Left renal cortex interstitium (tissue), 4 donors: ENCODE measurements at regions not wholly inside any gene's neighbourhood (a gene's known extent, or its start where the extent isn't known, plus 50 kb on each side); places are given as distances from the start of the nearest gene placed in this dataset.
"Not testable (repeated sequence)": the region's sequence is repeated elsewhere in the genome, so short reads cannot be mapped to it uniquely, and the experiment has no call there.

ENCODE experiments used
- DNase-seq, 4 donors: peaks; one replicate each; pipeline ENCODE4 v3.0.0-alpha.2; 2013; ENCODE audit warnings: low read depth in 4 of 4, low spot score in 2 of 4, missing footprints in 1 of 4

DNA sequence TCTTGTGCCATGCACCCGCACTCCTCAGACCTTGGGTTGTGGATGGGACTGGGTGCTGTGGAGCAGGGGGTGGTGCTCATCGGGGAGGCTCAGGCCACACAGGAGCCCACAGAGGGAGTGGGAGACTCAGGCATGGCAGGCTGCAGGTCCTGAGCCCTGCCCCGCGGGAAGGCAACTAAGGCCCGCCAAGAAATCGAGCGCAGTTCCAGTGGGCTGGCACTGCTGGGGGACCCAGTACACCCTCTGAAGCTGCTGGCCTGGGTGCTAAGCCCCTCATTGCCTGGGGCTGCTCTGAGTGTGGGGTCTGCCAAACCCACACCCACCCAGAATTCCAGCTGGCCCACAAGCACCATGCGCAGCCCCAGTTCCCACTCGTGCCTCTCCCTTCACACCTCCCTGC is 450.5 kb upstream of the FGF16 start:
- no peak for DNase-seq

DNA sequence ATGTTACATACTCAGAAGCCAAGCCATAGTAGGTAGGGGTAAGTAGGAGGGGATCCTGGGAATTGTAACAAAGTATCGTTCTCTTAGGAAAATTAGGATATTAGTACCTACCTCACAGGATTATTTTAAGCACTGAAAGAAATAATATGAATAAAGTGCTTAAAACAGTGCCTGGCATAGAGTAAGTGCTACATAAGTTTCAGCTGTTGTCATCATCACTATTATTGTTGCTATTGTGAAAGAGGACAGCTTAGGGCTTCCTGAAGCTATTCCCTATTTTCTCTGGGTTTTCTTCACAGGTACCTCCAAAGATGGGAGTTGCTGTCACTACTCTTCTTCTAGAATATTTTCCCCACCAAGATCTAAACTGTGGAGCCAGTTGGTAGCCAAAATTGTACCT is 443.7 kb upstream of the FGF16 start:
- no peak for DNase-seq

DNA sequence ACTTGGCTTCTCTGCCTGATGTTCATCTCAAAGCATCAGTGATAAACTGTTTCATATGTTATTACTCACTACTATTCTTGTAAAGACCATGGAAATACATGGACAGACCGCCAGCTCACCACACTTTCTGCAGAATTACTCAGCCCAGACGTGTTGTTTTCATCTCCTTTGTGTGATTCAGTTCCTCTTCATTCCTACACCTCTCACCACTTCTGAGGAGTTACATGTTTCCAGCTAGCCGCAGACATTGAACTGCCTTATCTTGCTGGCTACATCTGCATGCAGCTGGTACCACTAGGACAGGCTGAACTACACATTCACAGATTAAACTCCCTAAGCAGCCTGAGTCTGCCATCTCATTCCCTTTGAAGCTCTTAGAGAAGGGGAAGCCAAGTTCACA is 443.2 kb upstream of the FGF16 start:
- no peak for DNase-seq

DNA sequence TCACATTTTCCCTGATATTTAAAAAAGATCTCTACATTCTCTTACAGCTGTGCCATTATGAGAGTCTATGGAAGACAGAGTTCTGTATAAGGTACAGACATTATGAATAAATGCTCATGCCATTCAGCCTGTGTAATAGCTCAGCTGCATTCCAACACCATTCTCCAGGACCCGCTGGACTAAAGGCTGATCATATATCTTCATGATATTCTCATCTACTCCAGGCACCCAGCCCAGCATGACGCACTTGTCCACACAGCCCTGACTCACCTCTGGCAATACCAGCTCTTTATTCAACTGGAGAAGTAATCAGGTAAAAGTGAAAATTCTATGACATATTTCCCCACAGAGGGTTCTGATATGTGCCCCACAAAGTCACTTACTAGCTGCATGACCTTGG is 437.5 kb upstream of the FGF16 start:
- no peak for DNase-seq

DNA sequence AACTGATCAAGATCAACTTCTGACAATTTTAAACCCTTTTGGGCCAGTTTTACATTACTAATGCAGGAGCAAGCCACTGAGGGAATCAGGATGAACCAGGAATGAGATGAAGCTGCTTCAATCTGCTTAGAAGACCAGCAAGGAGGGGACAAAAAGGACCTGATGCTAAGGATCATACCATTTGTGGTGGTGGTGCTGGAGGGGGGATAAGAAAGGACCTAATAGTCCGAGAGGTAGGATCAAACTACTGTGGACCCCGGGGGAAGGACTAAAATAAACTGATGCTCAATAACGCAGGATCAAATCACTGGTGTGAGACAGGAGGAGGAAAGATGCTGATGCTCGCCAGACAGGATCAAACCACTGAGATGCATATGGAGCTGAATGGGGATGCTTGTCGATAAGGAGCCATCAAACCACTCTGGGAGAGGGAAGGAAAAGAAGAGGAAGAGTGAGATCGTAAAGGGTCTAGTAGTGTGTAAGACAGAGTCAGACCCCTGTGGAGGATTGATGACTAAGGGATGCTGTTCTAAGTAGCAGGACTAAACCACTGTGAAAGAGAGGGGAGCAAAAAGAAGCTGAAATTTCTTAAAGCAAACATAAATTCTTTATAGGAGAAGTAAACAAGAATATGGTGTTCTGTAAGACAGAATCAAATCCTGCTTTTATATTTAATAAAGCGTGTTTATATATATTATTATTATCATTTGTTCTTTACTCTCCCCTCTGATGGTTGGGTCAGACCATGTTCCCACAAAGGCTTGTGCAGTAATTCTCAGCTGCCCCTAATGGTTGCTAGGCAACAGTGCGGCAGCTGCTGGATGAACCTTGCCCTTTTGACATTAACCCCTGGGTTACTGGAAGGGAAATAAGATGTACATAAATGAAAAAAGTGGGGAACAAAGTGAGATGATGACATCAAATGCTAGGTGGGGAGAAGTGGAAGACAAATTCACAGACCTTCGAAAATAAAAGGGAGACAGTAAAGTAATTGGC is 432.5 kb upstream of the FGF16 start:
- DNase-seq = peak in 3 of 4 donors; percentile 9 to 23 (median 10)

DNA sequence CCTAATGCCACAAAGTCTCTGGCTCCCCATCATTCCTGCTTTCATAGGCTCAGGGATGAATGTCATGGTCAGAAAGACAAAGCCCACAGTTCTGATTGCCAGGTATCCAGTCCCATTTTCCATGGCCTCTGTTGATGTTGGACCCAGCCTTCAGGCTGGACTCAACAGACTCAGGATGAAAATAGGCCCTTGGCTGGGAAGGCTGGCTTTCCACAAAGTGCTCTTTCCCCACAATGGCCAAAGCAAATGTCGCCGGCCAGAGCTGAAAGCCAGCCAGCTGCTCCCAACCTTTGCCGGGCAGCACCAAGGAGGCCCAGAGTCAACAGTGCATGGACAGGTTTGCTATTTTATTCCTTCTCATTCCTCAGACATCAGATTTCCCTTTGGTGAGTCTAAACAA is 430.1 kb upstream of the FGF16 start:
- no peak for DNase-seq

DNA sequence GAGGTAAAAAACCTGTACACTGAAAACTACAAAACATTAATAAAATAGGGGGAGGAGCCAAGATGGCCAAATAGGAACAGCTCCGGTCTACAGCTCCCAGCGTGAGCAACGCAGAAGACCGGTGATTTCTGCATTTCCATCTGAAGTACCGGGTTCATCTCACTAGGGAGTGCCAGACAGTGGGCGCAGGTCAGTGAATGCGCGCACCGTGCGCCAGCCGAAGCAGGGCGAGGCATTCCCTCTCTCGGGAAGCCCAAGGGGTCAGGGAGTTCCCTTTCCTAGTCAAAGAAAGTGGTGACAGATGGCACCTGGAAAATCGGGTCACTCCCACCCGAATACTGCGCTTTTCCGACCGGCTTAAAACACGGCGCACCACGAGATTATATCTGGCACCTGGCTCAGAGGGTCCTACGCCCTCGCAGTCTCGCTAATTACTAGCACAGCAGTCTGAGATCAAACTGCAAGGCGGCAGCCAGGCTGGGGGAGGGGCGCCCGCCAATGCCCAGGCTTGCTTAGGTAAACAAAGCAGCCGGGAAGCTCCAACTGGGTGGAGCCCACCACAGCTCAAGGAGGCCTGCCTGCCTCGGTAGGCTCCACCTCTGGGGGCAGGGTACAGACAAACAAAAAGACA is 400.9 kb upstream of the FGF16 start:
- DNase-seq = not testable (repeated sequence)

DNA sequence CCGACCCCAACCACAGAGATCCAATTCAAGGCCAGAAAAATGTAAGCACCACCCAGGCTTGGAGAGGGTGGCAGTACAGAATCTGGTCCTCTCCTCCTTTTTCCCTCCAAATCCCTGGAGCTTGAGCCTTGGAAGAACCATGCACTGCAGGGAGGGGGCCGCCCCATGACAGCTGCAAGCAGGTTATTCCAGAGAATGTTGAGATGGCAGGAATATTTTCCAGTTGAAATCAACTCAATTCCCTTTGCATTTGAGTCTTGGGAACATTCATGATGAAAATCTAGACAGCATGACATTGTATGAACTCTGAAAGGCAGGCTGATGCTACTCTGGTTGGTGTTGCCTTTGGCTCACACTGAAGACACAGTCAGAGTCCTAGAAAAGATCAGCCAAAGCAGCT is 386.6 kb upstream of the FGF16 start:
- DNase-seq = no peak

DNA sequence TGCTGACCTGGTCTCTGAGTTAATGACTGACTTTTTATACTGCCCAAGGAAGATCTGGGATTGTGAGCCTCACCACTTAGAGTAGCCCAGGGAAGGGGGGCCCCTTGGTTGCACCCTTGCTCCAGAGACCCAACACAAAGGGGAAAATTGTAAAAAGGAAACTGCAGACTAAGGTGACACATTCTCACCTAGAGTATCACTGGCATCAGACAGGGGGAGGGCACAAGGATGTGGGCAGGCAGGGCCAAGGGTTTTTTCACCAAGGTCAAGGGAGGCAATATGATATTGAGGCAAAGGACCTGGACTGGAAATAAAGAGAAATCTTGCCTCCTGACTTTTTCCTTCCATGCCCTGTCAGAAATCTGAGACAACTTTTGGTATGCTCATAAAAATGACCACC is 386.2 kb upstream of the FGF16 start:
- DNase-seq = no peak

DNA sequence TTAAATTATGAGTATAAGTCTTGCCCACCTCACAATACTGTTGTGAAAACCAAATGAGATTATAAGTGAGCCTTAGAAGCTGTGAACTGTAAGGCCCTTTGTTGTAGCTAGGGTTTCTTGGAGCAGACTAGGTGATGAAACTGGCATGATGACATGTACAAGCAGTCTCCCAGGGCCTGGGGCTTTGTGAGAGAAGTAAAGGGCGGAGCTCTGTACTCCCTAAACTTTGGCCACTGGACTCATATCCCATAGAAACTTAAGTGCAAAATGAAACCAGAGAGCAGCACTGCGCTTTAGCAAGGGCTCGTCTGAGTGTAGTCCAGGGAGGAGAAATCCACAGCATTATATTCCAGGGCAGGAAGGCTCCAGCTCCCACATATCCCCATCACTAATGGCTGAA is 385.6 kb upstream of the FGF16 start:
- DNase-seq = no peak

DNA sequence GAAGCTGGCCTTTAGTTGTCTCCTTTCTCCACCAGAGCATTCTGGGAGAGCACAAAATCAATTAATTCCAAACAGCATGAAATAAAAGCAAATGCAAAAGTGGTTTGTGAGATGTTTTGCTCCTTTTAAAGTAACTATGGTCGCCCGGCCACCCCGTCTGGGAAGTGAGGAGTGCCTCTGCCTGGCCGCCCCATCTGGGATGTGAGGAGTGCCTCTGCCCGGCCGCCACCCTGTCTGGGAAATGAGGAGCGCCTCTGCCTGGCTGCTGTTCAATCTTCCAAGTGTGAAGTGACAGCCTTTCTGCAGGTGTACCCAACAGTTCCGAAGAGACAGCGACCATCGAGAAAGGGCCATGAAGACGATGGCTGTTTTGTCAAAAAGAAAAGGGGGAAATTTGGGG is 381.3 kb upstream of the FGF16 start:
- no peak for DNase-seq

DNA sequence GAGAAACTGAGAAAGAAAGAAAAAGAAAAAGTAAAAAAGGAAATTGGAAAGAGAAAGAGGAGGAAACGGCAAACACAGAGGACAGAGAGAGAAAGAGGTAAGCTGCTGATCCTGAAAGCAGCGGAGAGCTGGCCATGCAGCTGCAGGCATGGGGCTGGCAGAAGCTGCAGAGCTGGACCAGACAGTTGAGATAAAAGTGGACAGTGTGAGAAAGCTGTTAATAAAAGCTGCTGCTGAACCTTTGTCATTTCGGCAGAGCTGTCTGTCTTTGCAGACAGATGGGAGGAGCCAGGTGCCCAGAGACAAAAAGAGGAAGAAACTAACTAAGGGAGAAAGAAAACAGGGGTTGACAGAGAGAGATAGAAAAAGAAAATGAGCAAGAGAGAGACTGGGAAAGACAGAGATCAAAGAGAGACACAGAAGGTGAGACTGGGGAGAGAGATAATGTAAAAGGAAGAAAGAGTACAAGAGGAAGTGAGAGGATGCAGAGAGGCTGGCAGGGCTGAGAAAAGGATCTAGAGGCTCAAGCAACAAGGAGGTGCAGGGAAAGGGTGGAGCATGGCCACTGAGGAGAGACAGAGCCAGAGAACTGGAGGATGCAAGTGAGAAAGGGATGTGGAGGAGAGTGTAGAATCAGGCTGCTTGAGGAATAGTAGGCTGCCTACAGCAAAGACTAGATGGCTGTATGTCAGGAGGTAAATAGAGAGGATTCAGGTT is 376.8 kb upstream of the FGF16 start:
- DNase-seq = no peak

DNA sequence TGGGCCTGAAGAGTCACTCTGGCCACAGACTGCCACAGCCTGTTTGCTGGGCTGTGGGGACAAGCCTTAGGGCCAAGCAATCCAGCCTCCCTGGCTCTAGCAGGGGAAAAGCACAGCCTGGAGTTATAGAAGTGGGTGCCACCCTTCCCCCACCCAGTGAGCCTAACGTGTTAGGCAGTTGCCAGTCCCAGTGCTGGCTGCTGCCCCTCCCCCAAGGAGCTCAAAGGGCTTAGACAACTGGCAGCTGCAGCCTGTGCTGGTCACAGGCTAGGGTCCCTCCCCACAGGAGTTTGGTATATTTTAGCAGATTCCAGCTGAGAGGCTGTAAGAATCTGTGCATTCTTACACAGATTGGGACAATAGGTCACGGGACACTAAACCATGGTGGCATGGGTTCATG is 370.3 kb upstream of the FGF16 start:
- DNase-seq = no peak

DNA sequence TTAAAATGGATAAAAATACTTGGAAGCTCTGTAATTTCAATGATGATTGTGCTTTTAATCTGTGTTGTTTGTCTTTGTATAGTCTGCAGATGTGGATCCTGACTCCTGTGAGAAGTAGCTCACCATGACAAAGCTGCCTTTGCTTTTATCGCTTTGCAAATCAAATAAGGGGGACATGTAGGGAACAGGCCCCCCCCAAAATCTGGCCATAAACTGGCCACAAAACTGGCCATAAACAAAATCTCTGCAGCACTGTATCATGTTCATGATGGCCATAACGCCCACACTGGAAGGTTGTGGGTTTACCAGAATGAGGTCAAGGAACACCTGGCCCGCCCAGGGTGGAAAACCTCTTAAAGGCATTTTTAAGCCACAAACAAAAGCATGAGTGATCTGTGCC is 366.0 kb upstream of the FGF16 start:
- not testable (repeated sequence) for DNase-seq

DNA sequence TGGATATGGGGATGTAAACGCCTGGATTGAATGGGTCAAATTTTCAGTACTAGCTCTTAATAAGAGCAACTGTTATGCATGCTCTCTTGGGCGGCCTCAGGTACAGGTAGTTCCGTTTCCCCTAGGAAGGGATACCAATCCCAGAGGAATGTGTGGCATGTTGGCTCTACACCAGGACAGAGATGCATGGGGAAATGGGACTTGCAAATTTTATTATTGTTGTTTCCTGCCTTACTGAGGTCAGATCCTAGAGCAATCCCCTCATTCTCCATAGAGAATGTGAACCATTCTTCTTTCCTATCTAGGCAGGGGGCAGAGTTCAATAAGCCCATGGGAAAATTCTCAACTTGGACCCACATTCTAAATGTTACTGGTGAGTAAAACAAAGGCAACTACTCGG is 361.8 kb upstream of the FGF16 start:
- DNase-seq = no peak

DNA sequence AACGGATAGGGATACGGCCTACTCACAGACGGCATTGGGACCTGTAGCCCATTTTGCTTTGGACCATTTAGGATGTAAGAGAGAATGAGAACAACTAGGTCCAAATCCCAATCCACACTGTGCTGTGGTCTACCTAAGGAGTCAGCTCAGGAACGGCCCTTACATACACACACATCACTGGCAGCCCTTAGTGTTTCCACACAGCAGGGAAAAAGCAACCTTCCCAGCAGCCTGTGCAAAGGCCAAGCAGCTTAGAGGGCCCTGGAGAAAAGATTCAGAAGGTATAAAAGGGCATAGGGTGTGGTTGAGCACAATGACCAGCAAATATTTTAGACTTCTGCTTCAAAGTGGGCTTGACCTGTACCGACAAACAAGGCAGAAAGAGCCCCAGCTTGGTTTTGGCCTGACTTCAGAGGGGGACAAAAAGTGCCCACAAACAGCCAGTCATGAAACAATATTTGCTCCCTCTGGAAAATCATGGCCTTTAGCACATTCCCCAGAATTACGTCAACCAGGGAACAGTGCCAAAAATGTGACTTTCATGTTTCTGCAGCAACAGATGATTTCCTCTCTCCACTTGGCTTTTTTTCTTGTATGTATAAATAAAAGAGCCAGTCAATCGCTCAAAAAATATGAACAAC is 359.5 kb upstream of the FGF16 start:
- DNase-seq = peak; percentile 0 to 37 (median 16)

DNA sequence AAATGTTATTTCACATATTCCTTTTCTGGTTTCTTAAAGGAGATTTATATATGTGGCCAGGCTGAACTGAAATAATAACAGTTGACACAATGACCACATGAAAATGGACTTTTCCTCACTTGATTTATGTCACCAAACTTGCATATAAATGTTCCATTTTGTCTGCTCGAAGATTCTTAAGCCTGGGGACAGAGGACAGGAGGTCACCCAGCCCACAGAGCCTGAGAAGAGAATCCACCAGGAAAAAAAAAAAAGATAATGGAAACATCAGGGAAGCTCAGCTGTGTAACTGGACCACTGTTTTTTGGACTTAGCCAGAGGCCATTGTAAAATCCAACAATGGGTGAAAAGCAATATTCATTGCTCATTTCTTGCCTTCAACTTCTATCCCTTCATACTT is 359.0 kb upstream of the FGF16 start:
- no peak for DNase-seq

DNA sequence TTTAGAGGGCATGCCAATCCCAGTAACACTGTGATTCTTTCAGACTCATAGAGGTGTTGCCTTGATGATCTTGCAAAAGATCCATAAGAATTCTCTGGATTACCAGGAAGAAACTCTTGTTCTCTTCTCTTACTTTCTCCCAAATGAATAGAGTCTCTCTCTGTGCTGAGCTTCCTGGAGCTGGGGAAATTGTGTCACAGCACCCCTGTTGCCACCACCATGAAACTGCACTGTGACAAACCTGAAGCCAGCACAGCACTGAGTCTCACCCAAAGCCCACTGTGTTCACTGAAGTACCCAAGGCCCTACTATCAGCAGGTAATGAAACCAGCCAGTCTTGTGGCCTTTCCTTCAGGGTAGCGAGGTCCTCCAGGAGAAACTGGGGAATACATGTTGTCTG is 332.7 kb upstream of the FGF16 start:
- no peak for DNase-seq

DNA sequence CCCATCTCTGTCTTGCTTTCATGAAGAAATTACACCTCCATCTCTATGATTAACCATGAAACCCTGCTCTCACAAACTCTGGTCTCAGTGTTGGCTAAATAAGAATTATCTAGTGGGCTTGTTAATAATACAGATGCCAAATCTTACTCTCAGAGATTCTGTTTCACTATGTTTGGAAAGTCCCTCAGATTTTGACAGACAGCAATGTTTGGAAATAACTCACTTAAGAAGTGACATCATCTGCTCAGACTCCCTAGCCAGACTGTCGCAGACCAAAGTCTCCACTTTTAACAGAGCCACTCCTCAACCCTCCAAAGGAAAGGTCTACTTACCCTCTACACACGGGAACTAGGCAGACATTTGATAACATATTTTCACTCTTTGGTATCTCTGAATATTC is 328.5 kb upstream of the FGF16 start:
- DNase-seq = no peak

DNA sequence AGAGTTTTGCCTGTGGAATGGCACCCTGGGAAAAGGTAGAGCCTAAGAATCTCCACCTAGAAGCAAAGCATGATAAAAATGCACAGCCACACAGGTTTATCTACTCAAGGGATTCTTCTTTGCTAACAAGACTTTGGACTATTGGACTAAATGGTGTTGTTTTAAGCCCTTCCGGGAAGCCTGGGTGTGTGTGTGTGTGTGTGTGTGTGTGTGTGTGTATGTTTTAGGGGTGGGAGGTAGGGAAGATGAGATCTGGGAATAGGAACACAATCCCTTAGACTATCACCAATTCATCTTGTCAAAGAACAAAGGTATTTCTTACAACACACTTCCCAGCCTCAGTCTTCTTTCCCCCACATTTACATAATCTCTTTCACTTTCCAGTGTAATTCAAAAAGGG is 327.5 kb upstream of the FGF16 start:
- DNase-seq = no peak

DNA sequence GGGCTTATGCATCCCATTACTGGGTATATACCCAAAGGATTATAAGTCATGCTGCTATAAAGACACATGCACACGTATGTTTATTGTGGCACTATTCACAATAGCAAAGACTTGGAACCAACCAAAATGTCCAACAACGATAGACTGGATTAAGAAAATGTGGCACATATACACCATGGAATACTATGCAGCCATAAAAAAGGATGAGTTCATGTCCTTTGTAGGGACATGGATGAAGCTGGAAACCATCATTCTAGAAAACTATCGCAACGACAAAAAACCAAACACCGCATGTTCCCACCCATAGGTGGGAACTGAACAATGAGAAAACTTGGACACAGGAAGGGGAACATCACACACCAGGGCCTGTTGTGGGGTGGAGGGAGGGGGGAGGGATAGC is 323.3 kb upstream of the FGF16 start:
- not testable (repeated sequence) for DNase-seq
